ENCODE measurements at regions not wholly inside any gene's neighbourhood (a gene's known extent, or its start where the extent isn't known, plus 50 kb on each side); places are given as distances from the start of the nearest gene placed in this dataset.

DNA sequence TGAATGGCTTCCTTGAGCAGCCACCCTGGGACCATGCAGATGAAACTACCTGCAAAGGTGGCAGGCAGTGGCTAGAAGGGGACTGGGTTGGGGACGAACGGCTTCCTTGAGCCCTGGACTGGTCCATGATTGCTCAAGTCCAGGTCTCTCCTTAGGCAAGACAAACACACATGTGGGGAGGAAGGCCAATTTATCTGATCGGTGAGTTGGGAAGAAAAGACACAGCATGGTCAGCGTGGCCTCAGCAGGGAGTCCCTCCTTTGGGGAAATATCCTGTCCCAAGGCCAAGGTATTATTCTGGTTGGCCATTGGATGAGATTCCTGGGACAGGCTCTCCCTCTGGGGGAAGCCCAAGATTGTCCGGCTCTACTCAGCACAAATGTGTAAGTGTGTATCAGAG is 116.3 kb upstream of the ERG start:
- no peak overlapping the region for H3K27ac ChIP-seq
- TF ChIP-seq ZFX (IDR thresholded peaks at IDR 0.05): no peak
- TF ChIP-seq, protein P1, sequence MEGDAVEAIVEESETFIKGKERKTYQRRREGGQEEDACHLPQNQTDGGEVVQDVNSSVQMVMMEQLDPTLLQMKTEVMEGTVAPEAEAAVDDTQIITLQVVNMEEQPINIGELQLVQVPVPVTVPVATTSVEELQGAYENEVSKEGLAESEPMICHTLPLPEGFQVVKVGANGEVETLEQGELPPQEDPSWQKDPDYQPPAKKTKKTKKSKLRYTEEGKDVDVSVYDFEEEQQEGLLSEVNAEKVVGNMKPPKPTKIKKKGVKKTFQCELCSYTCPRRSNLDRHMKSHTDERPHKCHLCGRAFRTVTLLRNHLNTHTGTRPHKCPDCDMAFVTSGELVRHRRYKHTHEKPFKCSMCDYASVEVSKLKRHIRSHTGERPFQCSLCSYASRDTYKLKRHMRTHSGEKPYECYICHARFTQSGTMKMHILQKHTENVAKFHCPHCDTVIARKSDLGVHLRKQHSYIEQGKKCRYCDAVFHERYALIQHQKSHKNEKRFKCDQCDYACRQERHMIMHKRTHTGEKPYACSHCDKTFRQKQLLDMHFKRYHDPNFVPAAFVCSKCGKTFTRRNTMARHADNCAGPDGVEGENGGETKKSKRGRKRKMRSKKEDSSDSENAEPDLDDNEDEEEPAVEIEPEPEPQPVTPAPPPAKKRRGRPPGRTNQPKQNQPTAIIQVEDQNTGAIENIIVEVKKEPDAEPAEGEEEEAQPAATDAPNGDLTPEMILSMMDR (conservative IDR thresholded peaks at IDR 0.05): no peak

DNA sequence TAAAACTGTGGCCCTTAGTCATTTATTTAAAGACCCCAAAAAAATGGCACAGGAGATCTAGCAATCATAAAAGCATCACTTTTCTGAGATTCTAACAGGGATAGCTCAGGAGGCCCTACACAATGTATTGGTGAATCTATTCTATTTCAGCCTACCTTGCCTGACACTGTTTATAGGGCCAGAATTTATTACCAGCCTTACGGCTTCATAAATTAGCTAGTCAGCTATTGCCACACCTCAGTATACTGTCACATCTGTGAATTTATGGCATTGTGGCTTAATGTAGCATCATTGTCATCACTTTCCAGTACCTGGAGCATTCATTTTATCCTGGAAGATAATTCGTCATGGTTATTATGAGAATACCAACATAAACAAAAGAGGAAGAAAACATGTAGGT is 121.2 kb upstream of the ERG start:
- TF ChIP-seq, protein P1 (conservative IDR thresholded peaks at IDR 0.05): no peak
- no peak for TF ChIP-seq ZFX (IDR thresholded peaks at IDR 0.05)
- H3K27ac ChIP-seq: no peak overlapping the region

DNA sequence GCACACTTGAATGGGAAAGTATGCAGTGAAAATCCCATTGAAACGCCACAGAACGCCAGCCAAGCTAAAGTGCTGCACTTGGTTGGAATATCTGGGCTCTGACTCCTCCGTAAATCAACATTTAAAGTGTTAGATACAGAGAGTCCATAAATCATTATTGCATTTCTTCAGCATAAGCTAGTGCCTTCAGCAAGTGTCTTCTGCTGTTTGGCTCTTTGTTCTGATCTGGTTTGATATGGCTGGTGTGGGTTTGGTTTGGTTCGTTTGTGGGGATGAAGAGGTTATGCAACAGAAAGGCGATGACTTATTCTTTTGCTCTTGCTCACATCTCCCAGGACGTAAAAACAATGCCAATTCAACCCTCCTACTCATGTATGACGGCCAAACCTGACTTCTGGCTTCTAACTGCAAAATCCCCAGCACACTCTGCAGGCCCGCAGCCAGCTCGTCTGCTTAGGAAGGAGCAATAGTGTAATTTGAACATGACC is 121.8 kb upstream of the ERG start:
- TF ChIP-seq, protein P1 (conservative IDR thresholded peaks at IDR 0.05): no peak
- TF ChIP-seq ZFX (IDR thresholded peaks at IDR 0.05): no peak
- H3K27ac ChIP-seq: no peak overlapping the region

DNA sequence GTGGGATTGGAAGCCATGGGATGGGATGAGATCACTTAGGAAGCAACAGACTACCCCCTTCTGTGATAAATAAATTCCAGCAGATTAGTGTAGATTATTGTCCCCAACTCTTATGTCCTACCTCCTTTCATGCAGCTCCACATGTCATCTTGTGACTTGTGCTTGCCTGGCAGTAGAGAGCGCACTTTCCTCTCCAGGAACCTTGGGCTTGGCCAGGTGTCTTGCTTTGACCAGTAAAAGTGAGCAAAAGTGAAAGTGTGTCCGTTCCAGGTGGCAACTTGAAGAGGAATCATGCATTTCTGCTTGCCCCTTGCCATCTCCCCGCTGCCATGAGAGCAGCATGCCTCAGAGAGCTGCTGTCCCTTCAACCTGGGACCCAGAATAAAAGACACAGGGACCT is 122.9 kb upstream of the ERG start:
- no peak overlapping the region for H3K27ac ChIP-seq

DNA sequence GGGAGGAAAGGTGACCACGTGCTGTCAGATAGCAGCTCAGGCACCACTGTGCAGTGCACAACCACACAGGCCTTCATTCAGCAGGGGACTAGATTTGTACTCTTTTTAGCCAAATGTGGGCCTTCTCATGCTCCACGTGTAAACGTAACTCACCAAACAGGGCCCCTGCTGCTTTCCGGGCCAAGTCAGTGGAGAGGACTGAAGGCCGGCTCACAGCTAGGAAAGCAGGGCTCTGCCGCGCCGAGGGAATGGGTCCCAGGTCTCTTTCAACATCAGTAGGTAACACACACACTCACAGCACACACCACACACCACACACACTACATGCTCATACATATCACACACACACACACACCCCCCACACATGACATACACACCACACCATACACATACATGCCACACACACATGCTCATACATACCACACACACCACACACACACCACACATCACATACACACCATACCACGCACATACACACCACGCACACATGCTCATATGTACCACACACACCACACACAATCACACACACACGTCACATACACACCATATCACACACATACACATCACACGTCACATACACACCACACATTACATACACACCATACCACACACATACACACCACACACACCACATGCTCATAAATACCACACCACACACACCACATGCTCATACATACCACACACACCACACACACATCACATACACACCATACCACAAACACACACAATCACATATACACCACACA is 124.0 kb upstream of the ERG start:
- no peak for TF ChIP-seq ZFX (IDR thresholded peaks at IDR 0.05)
- TF ChIP-seq, protein P1 (conservative IDR thresholded peaks at IDR 0.05): no peak
- H3K27ac ChIP-seq: no peak overlapping the region

More for the DNA sequence above, 122.9 kb upstream of the ERG start:
- TF ChIP-seq, protein P1 (conservative IDR thresholded peaks at IDR 0.05): no peak
- TF ChIP-seq ZFX (IDR thresholded peaks at IDR 0.05): no peak

DNA sequence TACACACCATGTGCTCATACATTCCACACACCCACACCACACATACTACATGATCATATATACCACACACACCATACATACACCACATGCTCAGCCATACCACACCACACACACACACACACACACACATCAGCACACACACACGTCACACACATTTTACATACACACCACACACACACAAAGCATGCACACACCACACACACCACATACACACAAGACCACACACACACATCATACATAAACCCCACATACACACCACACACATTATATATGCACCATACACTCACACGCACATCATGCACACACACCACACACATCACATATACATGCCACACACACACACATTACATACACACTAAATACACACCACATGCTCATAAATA is 124.5 kb upstream of the ERG start:
- TF ChIP-seq ZFX (IDR thresholded peaks at IDR 0.05): no peak
- TF ChIP-seq, protein P1 (conservative IDR thresholded peaks at IDR 0.05): no peak
- no peak overlapping the region for H3K27ac ChIP-seq

DNA sequence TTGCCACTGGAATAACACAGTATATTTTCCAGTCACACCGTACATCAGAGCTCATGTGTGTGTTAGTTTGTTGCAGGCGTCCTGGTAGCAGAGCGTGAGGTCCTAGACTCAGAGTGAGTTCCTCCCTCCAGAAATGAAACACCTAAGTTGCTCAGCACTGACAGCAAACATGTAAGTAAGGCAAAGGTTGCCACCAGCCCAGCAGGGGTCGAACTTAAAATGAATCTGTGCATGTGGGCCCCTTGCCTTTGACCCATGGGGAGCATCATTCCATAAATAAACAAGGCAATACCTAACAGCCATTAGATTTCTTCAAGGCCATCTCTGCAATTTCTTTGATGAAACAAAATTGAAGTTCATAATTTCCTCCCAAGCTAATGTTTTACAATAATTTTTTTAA is 125.3 kb upstream of the ERG start:
- TF ChIP-seq, protein P1 (conservative IDR thresholded peaks at IDR 0.05): no peak
- no peak for TF ChIP-seq ZFX (IDR thresholded peaks at IDR 0.05)
- no peak overlapping the region for H3K27ac ChIP-seq
